ENCODE measurements at regions not wholly inside any gene's neighbourhood (a gene's known extent, or its start where the extent isn't known, plus 50 kb on each side); places are given as distances from the start of the nearest gene placed in this dataset.

GRCh38 chr16:60485872-60486489, 1550.3 kb downstream of the CDH8 start:
- Histone ChIP-seq H3K27me3 (no peaks in the 10 kb centered on the region), H3K4me3 (no peak overlapping the region), H3K4me1 (no peaks in the 10 kb centered on the region), H3K36me3 (no peaks in the 10 kb centered on the region), H3K27ac (no peak overlapping the region), H3K9me3 (no peaks in the 10 kb centered on the region)
- intact Hi-C loops (cut with DNase I): no loop called here
- no peak for DNase-seq (ENCODE audit: low spot score in 2 of 2)
- no peak for TF ChIP-seq CTCF (IDR thresholded peaks at IDR 0.05)

GRCh38 chr16:60484901-60485300, 1551.3 kb downstream of the CDH8 start:
- TF ChIP-seq CTCF (IDR thresholded peaks at IDR 0.05): no peak
- Histone ChIP-seq H3K4me1 (no peaks in the 10 kb centered on the region), H3K4me3 (no peak overlapping the region), H3K27me3 (no peaks in the 10 kb centered on the region), H3K27ac (no peak overlapping the region), H3K36me3 (no peaks in the 10 kb centered on the region), H3K9me3 (no peaks in the 10 kb centered on the region)
- intact Hi-C loops (cut with DNase I): no loop called here
- no peak for DNase-seq (ENCODE audit: low spot score in 2 of 2)

GRCh38 chr16:60481591-60481990, 1554.6 kb downstream of the CDH8 start:
- H3K27ac ChIP-seq: no peak overlapping the region
- no peaks in the 10 kb centered on the region for H3K27me3 ChIP-seq
- H3K9me3 ChIP-seq: no peaks in the 10 kb centered on the region
- H3K4me3 ChIP-seq: no peak overlapping the region
- intact Hi-C loops (cut with DNase I): no loop called here
- no peak for TF ChIP-seq CTCF (IDR thresholded peaks at IDR 0.05)
- no peak for DNase-seq (ENCODE audit: low spot score in 2 of 2)
- H3K36me3 ChIP-seq: no peaks in the 10 kb centered on the region
- H3K4me1 ChIP-seq: no peaks in the 10 kb centered on the region

GRCh38 chr16:60478810-60479209, 1557.4 kb downstream of the CDH8 start:
- no peak for TF ChIP-seq CTCF (IDR thresholded peaks at IDR 0.05)
- DNase-seq (ENCODE audit: low spot score in 2 of 2): no peak
- no peaks in the 10 kb centered on the region for H3K4me1 ChIP-seq
- H3K4me3 ChIP-seq: no peak overlapping the region
- H3K27ac ChIP-seq: no peak overlapping the region
- intact Hi-C loops (cut with DNase I): no loop called here
- H3K27me3 ChIP-seq: no peaks in the 10 kb centered on the region
- no peaks in the 10 kb centered on the region for H3K9me3 ChIP-seq
- H3K36me3 ChIP-seq: no peaks in the 10 kb centered on the region

- no peak overlapping the region for H3K4me3 ChIP-seq
- H3K36me3 ChIP-seq: no peaks in the 10 kb centered on the region
- no peaks in the 10 kb centered on the region for H3K9me3 ChIP-seq
- no peak overlapping the region for H3K27ac ChIP-seq
- DNase-seq (ENCODE audit: low spot score in 2 of 2): no peak
- intact Hi-C loops (cut with DNase I): no loop called here
- no peaks in the 10 kb centered on the region for H3K4me1 ChIP-seq
- no peaks in the 10 kb centered on the region for H3K27me3 ChIP-seq
- TF ChIP-seq CTCF (IDR thresholded peaks at IDR 0.05): no peak
Observed at GRCh38 chr16:60463986-60464385, 1572.3 kb downstream of the CDH8 start.

GRCh38 chr16:60459463-60459862, 1576.8 kb downstream of the CDH8 start:
- TF ChIP-seq CTCF (IDR thresholded peaks at IDR 0.05): no peak
- Histone ChIP-seq H3K36me3 (no peaks in the 10 kb centered on the region), H3K4me1 (no peaks in the 10 kb centered on the region), H3K27ac (no peak overlapping the region), H3K27me3 (no peaks in the 10 kb centered on the region), H3K9me3 (no peaks in the 10 kb centered on the region), H3K4me3 (no peak overlapping the region)
- DNase-seq (ENCODE audit: low spot score in 2 of 2): no peak
- intact Hi-C loops (cut with DNase I): no loop called here
